ENCODE measurements at regions not wholly inside any gene's neighbourhood (a gene's known extent, or its start where the extent isn't known, plus 50 kb on each side); places are given as distances from the start of the nearest gene placed in this dataset.

GRCh38 chr2:120497261-120497977 lies 151.5 kb downstream of the INHBB start:
- TF ChIP-seq CTCF (conservative IDR thresholded peaks at IDR 0.05; ENCODE audit: low read depth, low read length) (no peak), EZH2phosphoT487 (IDR thresholded peaks at IDR 0.05; ENCODE audit: borderline replicate concordance, low read length) (no peak)

Measured in PC-3 (cell line).